SK-N-SH (cell line): ENCODE measurements at regions not wholly inside any gene's neighbourhood (a gene's known extent, or its start where the extent isn't known, plus 50 kb on each side); places are given as distances from the start of the nearest gene placed in this dataset.
A peak's percentile ranks its signal among the peaks of the same experiment; 100 is the strongest.
"Not testable (repeated sequence)": the region's sequence is repeated elsewhere in the genome, so short reads cannot be mapped to it uniquely, and the experiment has no call there.

Source experiments
- CTCF ChIA-PET: fragments of 300-600, 350-600 bp; formaldehyde crosslinking; extraction: SDS; loops from one replicate; lab custom pipeline; 2021; lab: Yijun Ruan, JAX
- POLR2A ChIA-PET: fragments of 350-600 bp; sonication (Branson Sonifier 250); formaldehyde crosslinking; extraction: SDS; loops from one replicate; lab custom pipeline; 2020; ENCODE audit warnings: antibody characterized with exemption, inconsistent platforms; lab: Yijun Ruan, JAX
- DNase-seq: peaks from one replicate; pipeline ENCODE4 v3.0.0; 2012
- H2AFZ ChIP-seq: fragments of 200-600 bp; sonication (generic); 2 replicates; pipeline ENCODE4 v1.8.1; 2016; ENCODE audit warnings: antibody characterized with exemption, mild to moderate bottlenecking, low read depth
- H3F3A ChIP-seq: fragments of 200-600 bp; sonication (generic); replicated peaks from 2 replicates; pipeline ENCODE3; 2016; ENCODE audit warnings: antibody characterized with exemption, mild to moderate bottlenecking; ENCODE audit not compliant: insufficient read depth
- H3K27ac ChIP-seq, 2 experiments: fragments of 200-500 bp in 1 of 2; fragments of 200-600 bp in 1 of 2; sonication (Bioruptor generic) in 1 of 2; sonication (generic), shearing (Covaris generic) in 1 of 2; 2 replicates each; pipeline versions ENCODE4 v1.5.1 to v1.6.1; 2014 to 2016; ENCODE audit warnings: low read depth in 2 of 2, inconsistent platforms in 1 of 2, low read length in 1 of 2, mild to moderate bottlenecking in 1 of 2, mixed read lengths in 1 of 2
- H3K27me3 ChIP-seq: fragments of 200-600 bp; sonication (generic), shearing (Covaris generic); 2 replicates; pipeline ENCODE4 v1.6.1; 2016; ENCODE audit warnings: mixed run types; ENCODE audit not compliant: insufficient read depth
- H3K36me3 ChIP-seq, 2 experiments: fragments of 200-500 bp in 1 of 2; fragments of 200-600 bp in 1 of 2; sonication (Bioruptor generic) in 1 of 2; sonication (generic) in 1 of 2; replicated peaks in 1 of 2; 2 replicates each; pipeline versions ENCODE3 to v1.5.1; 2014 to 2016; ENCODE audit warnings: low read length in 1 of 2, mild to moderate bottlenecking in 1 of 2; ENCODE audit not compliant: insufficient read depth in 2 of 2, control insufficient read depth in 1 of 2
- H3K4me1 ChIP-seq, 2 experiments: fragments of 200-500 bp in 1 of 2; fragments of 200-600 bp in 1 of 2; sonication (Bioruptor generic) in 1 of 2; sonication (generic), shearing (Covaris generic) in 1 of 2; 2 replicates each; pipeline versions ENCODE4 v1.5.1 to v1.6.1; 2014 to 2016; ENCODE audit warnings: low read depth in 1 of 2, low read length in 1 of 2, mixed run types in 1 of 2; ENCODE audit not compliant: insufficient read depth in 2 of 2, control insufficient read depth in 1 of 2
- H3K4me2 ChIP-seq: fragments of 200-600 bp; sonication (generic), shearing (Covaris generic); 2 replicates; pipeline ENCODE4 v1.6.1; 2017; ENCODE audit warnings: mixed run types
- H3K4me3 ChIP-seq, 2 experiments: fragments of 200-500 bp in 1 of 2; fragments of 200-600 bp in 1 of 2; sonication (Bioruptor generic) in 1 of 2; sonication (generic), shearing (Covaris generic) in 1 of 2; 2 replicates each; pipeline versions ENCODE4 v1.5.1 to v1.8.1; 2014 to 2016; ENCODE audit warnings: low read depth in 2 of 2, inconsistent platforms in 1 of 2, low read length in 1 of 2, mild to moderate bottlenecking in 1 of 2, mixed read lengths in 1 of 2, moderate library complexity in 1 of 2
- H3K79me2 ChIP-seq: fragments of 200-600 bp; sonication (generic); 2 replicates; pipeline ENCODE4 v1.8.1; 2017; ENCODE audit warnings: mild to moderate bottlenecking; ENCODE audit not compliant: insufficient read depth
- H3K9ac ChIP-seq: fragments of 200-600 bp; sonication (generic); 2 replicates; pipeline ENCODE4 v1.6.1; 2017; ENCODE audit warnings: mixed run types
- H3K9me2 ChIP-seq: fragments of 200-600 bp; sonication (generic); 2 replicates; pipeline ENCODE4 v1.6.1; 2017; ENCODE audit warnings: mixed run types
- H3K9me3 ChIP-seq: fragments of 200-600 bp; sonication (generic); 2 replicates; pipeline ENCODE4 v1.6.1; 2017; ENCODE audit warnings: mixed run types, mild to moderate bottlenecking, moderate library complexity
- H4K20me1 ChIP-seq: fragments of 200-600 bp; sonication (generic); 2 replicates; pipeline ENCODE4 v1.6.1; 2017; ENCODE audit warnings: mild to moderate bottlenecking, mixed run types; ENCODE audit not compliant: insufficient read depth
- CHD2 ChIP-seq: fragments of 150-350 bp; IDR thresholded peaks from 2 replicates; pipeline ENCODE4 v1.6.1; 2018; ENCODE audit warnings: low read length; ENCODE audit not compliant: partially characterized antibody
- CTCF ChIP-seq: fragments of 200-600 bp; sonication (generic); IDR thresholded peaks from 2 replicates; pipeline ENCODE4 v1.6.1; 2017; ENCODE audit warnings: antibody characterized with exemption, mild to moderate bottlenecking, moderate library complexity
- EZH2phosphoT487 ChIP-seq: fragments of 200-600 bp; sonication (generic); IDR thresholded peaks from 2 replicates; pipeline ENCODE4 v1.6.1; 2017; ENCODE audit warnings: low read depth, mixed run types, mild to moderate bottlenecking, antibody characterized with exemption, moderate library complexity, borderline replicate concordance
- FOSL2 ChIP-seq: IDR thresholded peaks from 2 replicates; pipeline ENCODE4 v1.4.0; 2012; ENCODE audit warnings: low read depth, mild to moderate bottlenecking, moderate library complexity, borderline replicate concordance
- REST ChIP-seq: IDR thresholded peaks from 2 replicates; pipeline ENCODE4 v1.6.1; 2012; ENCODE audit warnings: mild to moderate bottlenecking, low read depth, low read length, moderate library complexity
- WGBS: methylation state at CpG from one replicate; pipeline ENCODE4 v1.1.6; 2017; ENCODE audit warnings: low lambda C conversion rate; 5-methylcytosine and 5-hydroxymethylcytosine counted together

GRCh38 chr2:52416340-52416739, 1351.3 kb upstream of the CHAC2 start:
- H3K36me3 ChIP-seq, result no peaks in the 10 kb centered on the region
- H2AFZ ChIP-seq, result no peak overlapping the region
- no peak for DNase-seq
- H3K27ac ChIP-seq, result no peak overlapping the region
- H3K79me2 ChIP-seq, result no peaks in the 10 kb centered on the region
- no peaks in the 10 kb centered on the region for H3K9me3 ChIP-seq
- ChIA-PET POLR2A (no interaction called here), CTCF (no interaction called here)
- no peaks in the 10 kb centered on the region for H3F3A ChIP-seq
- H3K9ac ChIP-seq, result no peak overlapping the region
- no peaks in the 10 kb centered on the region for H3K9me2 ChIP-seq
- TF ChIP-seq REST (no peak), CTCF (peak; percentile 33; the same call in 1 of the 2 replicates)
- no peak overlapping the region for H3K4me2 ChIP-seq
- H3K4me3 ChIP-seq, result no peak overlapping the region
- H3K27me3 ChIP-seq, result no peaks in the 10 kb centered on the region
- no peaks in the 10 kb centered on the region for H3K4me1 ChIP-seq
- H4K20me1 ChIP-seq, result no peaks in the 10 kb centered on the region

- TF ChIP-seq EZH2phosphoT487 (no peak), CHD2 (no peak), FOSL2 (no peak)
- TF ChIP-seq, all 33 proteins: peak for 0
- WGBS, result under 1% methylated on average over 3 of the region's 3 CpGs
Observed at GRCh38 chr2:52414561-52415295, 1352.9 kb upstream of the CHAC2 start.

GRCh38 chr2:52409308-52410118, 1358.1 kb upstream of the CHAC2 start:
- H3K9me2 ChIP-seq, H3F3A ChIP-seq, H3K9ac ChIP-seq, H3K4me3 ChIP-seq, H4K20me1 ChIP-seq, H3K27me3 ChIP-seq, H3K36me3 ChIP-seq, H3K79me2 ChIP-seq, POLR2A ChIA-PET, H3K27ac ChIP-seq, H3K9me3 ChIP-seq, H3K4me1 ChIP-seq, CTCF ChIA-PET, DNase-seq, H2AFZ ChIP-seq, H3K4me2 ChIP-seq: not testable (repeated sequence)
- WGBS, result 18% methylated on average over 8 of the region's 12 CpGs

More at GRCh38 chr2:52414561-52415295, 1352.9 kb upstream of the CHAC2 start:
- Histone ChIP-seq H3K36me3 (no peaks in the 10 kb centered on the region), H3K4me2 (no peak overlapping the region), H3K79me2 (no peaks in the 10 kb centered on the region), H3K4me1 (no peaks in the 10 kb centered on the region), H3K27ac (no peak overlapping the region), H2AFZ (no peak overlapping the region), H3K27me3 (no peaks in the 10 kb centered on the region), H3F3A (no peaks in the 10 kb centered on the region), H4K20me1 (no peaks in the 10 kb centered on the region), H3K9ac (no peak overlapping the region), H3K4me3 (no peak overlapping the region), H3K9me2 (no peaks in the 10 kb centered on the region), H3K9me3 (no peaks in the 10 kb centered on the region)
- DNase-seq, result no peak
- POLR2A ChIA-PET, result no interaction called here
- CTCF ChIA-PET, result no interaction called here
